ENCODE measurements at regions not wholly inside any gene's neighbourhood (a gene's known extent, or its start where the extent isn't known, plus 50 kb on each side); places are given as distances from the start of the nearest gene placed in this dataset.

GRCh38 chr10:78296785-78297184, 263.1 kb downstream of the RPS24 start:
- Histone ChIP-seq H3K4me3 (ENCODE audit: low read depth, low read length) (no peak overlapping the region), H3K36me3 (ENCODE audit: control insufficient read depth, insufficient read depth, low read length) (no peaks in the 10 kb centered on the region), H3K27me3 (ENCODE audit: control insufficient read depth, insufficient read depth, low read length) (peaks cover 2% of the 10 kb centered on the region)
- TF ChIP-seq, protein P1, sequence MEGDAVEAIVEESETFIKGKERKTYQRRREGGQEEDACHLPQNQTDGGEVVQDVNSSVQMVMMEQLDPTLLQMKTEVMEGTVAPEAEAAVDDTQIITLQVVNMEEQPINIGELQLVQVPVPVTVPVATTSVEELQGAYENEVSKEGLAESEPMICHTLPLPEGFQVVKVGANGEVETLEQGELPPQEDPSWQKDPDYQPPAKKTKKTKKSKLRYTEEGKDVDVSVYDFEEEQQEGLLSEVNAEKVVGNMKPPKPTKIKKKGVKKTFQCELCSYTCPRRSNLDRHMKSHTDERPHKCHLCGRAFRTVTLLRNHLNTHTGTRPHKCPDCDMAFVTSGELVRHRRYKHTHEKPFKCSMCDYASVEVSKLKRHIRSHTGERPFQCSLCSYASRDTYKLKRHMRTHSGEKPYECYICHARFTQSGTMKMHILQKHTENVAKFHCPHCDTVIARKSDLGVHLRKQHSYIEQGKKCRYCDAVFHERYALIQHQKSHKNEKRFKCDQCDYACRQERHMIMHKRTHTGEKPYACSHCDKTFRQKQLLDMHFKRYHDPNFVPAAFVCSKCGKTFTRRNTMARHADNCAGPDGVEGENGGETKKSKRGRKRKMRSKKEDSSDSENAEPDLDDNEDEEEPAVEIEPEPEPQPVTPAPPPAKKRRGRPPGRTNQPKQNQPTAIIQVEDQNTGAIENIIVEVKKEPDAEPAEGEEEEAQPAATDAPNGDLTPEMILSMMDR (IDR thresholded peaks at IDR 0.05; ENCODE audit: insufficient read depth, low read length, poor library complexity, severe bottlenecking) = no peak
- no peak for DNase-seq (ENCODE audit: low read depth)

- no peak overlapping the region for H3K4me3 ChIP-seq (ENCODE audit: low read depth, low read length)
- no peaks in the 10 kb centered on the region for H3K36me3 ChIP-seq (ENCODE audit: control insufficient read depth, insufficient read depth, low read length)
- TF ChIP-seq, protein P1 (IDR thresholded peaks at IDR 0.05; ENCODE audit: insufficient read depth, low read length, poor library complexity, severe bottlenecking) = no peak
- no peak for DNase-seq (ENCODE audit: low read depth)
- no peaks in the 10 kb centered on the region for H3K27me3 ChIP-seq (ENCODE audit: control insufficient read depth, insufficient read depth, low read length)
Observed at GRCh38 chr10:78297997-78298396, 264.3 kb downstream of the RPS24 start.

GRCh38 chr10:78298835-78299234, 265.2 kb downstream of the RPS24 start:
- H3K27me3 ChIP-seq (ENCODE audit: control insufficient read depth, insufficient read depth, low read length) = no peaks in the 10 kb centered on the region
- TF ChIP-seq, protein P1 (IDR thresholded peaks at IDR 0.05; ENCODE audit: insufficient read depth, low read length, poor library complexity, severe bottlenecking) = no peak
- H3K4me3 ChIP-seq (ENCODE audit: low read depth, low read length) = no peak overlapping the region
- H3K36me3 ChIP-seq (ENCODE audit: control insufficient read depth, insufficient read depth, low read length) = no peaks in the 10 kb centered on the region
- DNase-seq (ENCODE audit: low read depth) = no peak

- TF ChIP-seq, protein P1 (IDR thresholded peaks at IDR 0.05; ENCODE audit: insufficient read depth, low read length, poor library complexity, severe bottlenecking) = no peak
- no peak overlapping the region for H3K4me3 ChIP-seq (ENCODE audit: low read depth, low read length)
Observed at GRCh38 chr10:78299851-78300468, 266.3 kb downstream of the RPS24 start.

GRCh38 chr10:78300526-78300925, 266.9 kb downstream of the RPS24 start:
- no peak overlapping the region for H3K4me3 ChIP-seq (ENCODE audit: low read depth, low read length)
- DNase-seq (ENCODE audit: low read depth) = no peak
- peaks cover 7% of the 10 kb centered on the region for H3K27me3 ChIP-seq (ENCODE audit: control insufficient read depth, insufficient read depth, low read length)
- H3K36me3 ChIP-seq (ENCODE audit: control insufficient read depth, insufficient read depth, low read length) = no peaks in the 10 kb centered on the region
- TF ChIP-seq, protein P1 (IDR thresholded peaks at IDR 0.05; ENCODE audit: insufficient read depth, low read length, poor library complexity, severe bottlenecking) = no peak

More at GRCh38 chr10:78299851-78300468, 266.3 kb downstream of the RPS24 start:
- Histone ChIP-seq H3K36me3 (ENCODE audit: control insufficient read depth, insufficient read depth, low read length) (no peaks in the 10 kb centered on the region), H3K27me3 (ENCODE audit: control insufficient read depth, insufficient read depth, low read length) (peaks cover 4% of the 10 kb centered on the region)
- DNase-seq (ENCODE audit: low read depth) = no peak

DNA sequence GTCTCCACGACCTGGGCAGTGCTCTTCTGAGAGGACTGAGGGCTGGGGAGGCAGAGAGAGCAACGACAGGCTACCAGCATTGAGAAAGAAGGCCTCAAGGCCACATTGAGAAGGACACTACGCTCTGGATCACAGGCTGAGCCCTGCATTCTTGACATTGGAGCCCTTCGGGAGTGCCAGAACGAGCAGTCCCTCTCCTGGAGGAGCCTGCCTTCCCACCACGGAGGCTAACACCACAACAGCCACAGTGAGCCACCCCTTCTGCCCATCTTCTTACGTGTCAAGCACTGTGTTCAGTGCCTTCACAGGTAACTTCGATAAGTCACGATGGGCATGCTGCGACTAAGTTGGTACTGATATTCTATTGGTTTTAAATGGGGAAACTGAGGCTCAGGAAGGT, 267.8 kb downstream of the RPS24 start:
- TF ChIP-seq, protein P1 (IDR thresholded peaks at IDR 0.05; ENCODE audit: insufficient read depth, low read length, poor library complexity, severe bottlenecking) = no peak
- Histone ChIP-seq H3K4me3 (ENCODE audit: low read depth, low read length) (no peak overlapping the region), H3K27me3 (ENCODE audit: control insufficient read depth, insufficient read depth, low read length) (peaks cover 10% of the 10 kb centered on the region), H3K36me3 (ENCODE audit: control insufficient read depth, insufficient read depth, low read length) (no peaks in the 10 kb centered on the region)
- no peak for DNase-seq (ENCODE audit: low read depth)
